SK-N-SH (cell line): ENCODE measurements at regions not wholly inside any gene's neighbourhood (a gene's known extent, or its start where the extent isn't known, plus 50 kb on each side); places are given as distances from the start of the nearest gene placed in this dataset.

Experiments
- CTCF ChIP-seq: fragments of 200-600 bp; sonication (generic); IDR thresholded peaks from 2 replicates; pipeline ENCODE4 v1.6.1; 2017; ENCODE audit warnings: antibody characterized with exemption, mild to moderate bottlenecking, moderate library complexity
- EZH2phosphoT487 ChIP-seq: fragments of 200-600 bp; sonication (generic); IDR thresholded peaks from 2 replicates; pipeline ENCODE4 v1.6.1; 2017; ENCODE audit warnings: low read depth, mixed run types, mild to moderate bottlenecking, antibody characterized with exemption, moderate library complexity, borderline replicate concordance
- FOSL2 ChIP-seq: IDR thresholded peaks from 2 replicates; pipeline ENCODE4 v1.4.0; 2012; ENCODE audit warnings: low read depth, mild to moderate bottlenecking, moderate library complexity, borderline replicate concordance
- FOXJ3 ChIP-seq: sonication (generic); formaldehyde crosslinking; IDR thresholded peaks from 2 replicates; pipeline ENCODE4 v1.5.1; 2020; ENCODE audit warnings: mild to moderate bottlenecking, missing genetic modification reagents
- FOXM1 ChIP-seq: IDR thresholded peaks from 2 replicates; pipeline ENCODE4 v1.4.0; 2012; ENCODE audit warnings: low read depth, mild to moderate bottlenecking
- GABPA ChIP-seq: IDR thresholded peaks from 2 replicates; pipeline ENCODE4 v1.4.0; 2012; ENCODE audit warnings: low read depth, mild to moderate bottlenecking
- NRF1 ChIP-seq: IDR thresholded peaks from 2 replicates; pipeline ENCODE4 v1.6.1; 2012; ENCODE audit warnings: low read depth, mild to moderate bottlenecking, low read length
- PBX3 ChIP-seq: IDR thresholded peaks from 2 replicates; pipeline ENCODE4; 2012
- RAD21 ChIP-seq: IDR thresholded peaks from 2 replicates; pipeline ENCODE4 v1.6.1; 2012; ENCODE audit warnings: mild to moderate bottlenecking, low read length
- TAF1 ChIP-seq: IDR thresholded peaks from 2 replicates; pipeline ENCODE4 v1.6.1; 2012; ENCODE audit warnings: low read depth, mild to moderate bottlenecking, low read length, moderate library complexity, borderline replicate concordance
- YY1 ChIP-seq: IDR thresholded peaks from 2 replicates; pipeline ENCODE4 v1.4.0; 2012; ENCODE audit warnings: low read depth, mild to moderate bottlenecking

DNA sequence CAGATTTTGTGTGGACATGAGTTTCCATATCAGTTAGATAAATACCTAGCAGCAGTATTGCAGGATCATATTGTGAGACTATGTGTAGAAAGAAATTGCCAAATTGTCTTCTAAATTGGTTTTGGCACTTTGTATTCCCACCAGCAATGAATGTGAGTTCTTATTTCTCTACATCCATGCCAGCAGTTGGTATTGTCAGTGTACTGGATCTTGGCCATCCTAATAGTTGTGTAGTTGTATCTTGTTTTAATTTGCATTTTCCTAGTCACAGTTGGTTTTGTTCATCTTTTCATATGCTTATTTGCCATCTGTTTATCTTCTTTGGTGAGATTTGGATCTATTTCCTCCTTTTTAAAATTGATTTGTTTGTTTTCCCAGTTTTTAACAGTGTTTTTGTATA lies 154.7 kb upstream of the HCRTR2 start:
- no peak for TF ChIP-seq CTCF
- no peak for TF ChIP-seq TAF1
- no peak for TF ChIP-seq PBX3
- TF ChIP-seq FOSL2, result no peak
- no peak for TF ChIP-seq YY1
- no peak for TF ChIP-seq FOXJ3 (CRISPR knock-in tag)
- TF ChIP-seq EZH2phosphoT487, result no peak
- TF ChIP-seq RAD21, result no peak
- no peak for TF ChIP-seq GABPA
- TF ChIP-seq FOXM1, result no peak
- no peak for TF ChIP-seq NRF1
